Brain microvascular endothelial cell (primary cell): ENCODE measurements at regions not wholly inside any gene's neighbourhood (a gene's known extent, or its start where the extent isn't known, plus 50 kb on each side); places are given as distances from the start of the nearest gene placed in this dataset.

Experiments used
- DNase-seq: peaks from one replicate; pipeline ENCODE4 v3.0.0-alpha.2; 2020
- H3K27ac ChIP-seq: fragments of 250-450 bp; sonication (Bioruptor Pico); 2 replicates; pipeline ENCODE4 v1.5.1; 2020; ENCODE audit warnings: mild to moderate bottlenecking, moderate library complexity
- H3K27me3 ChIP-seq: fragments of 250-450 bp; sonication (Bioruptor Pico); replicated peaks from 2 replicates; pipeline ENCODE4 v1.5.1; 2020; ENCODE audit warnings: mild to moderate bottlenecking
- H3K36me3 ChIP-seq: fragments of 250-450 bp; sonication (Bioruptor Pico); replicated peaks from 2 replicates; pipeline ENCODE4 v1.5.1; 2020; ENCODE audit warnings: mild to moderate bottlenecking
- H3K4me3 ChIP-seq: 2 replicates; pipeline ENCODE4 v1.5.1; 2011; ENCODE audit warnings: low read depth, mild to moderate bottlenecking, control low read depth, low read length, moderate library complexity
- in situ Hi-C: cut with HindIII; loops from 2 replicates; pipeline ENCODE4 v1.10.0; 2017; ENCODE audit warnings: low sequenced_read_pairs, low pct_ligation_motif_present
- TF ChIP-seq, protein P1 (sequence below): IDR thresholded peaks from 2 replicates; pipeline ENCODE4 v1.5.1; 2011; ENCODE audit warnings: low read depth, mild to moderate bottlenecking, moderate library complexity, low read length, control low read depth, inconsistent platforms; ENCODE audit errors: missing control alignments

DNA sequence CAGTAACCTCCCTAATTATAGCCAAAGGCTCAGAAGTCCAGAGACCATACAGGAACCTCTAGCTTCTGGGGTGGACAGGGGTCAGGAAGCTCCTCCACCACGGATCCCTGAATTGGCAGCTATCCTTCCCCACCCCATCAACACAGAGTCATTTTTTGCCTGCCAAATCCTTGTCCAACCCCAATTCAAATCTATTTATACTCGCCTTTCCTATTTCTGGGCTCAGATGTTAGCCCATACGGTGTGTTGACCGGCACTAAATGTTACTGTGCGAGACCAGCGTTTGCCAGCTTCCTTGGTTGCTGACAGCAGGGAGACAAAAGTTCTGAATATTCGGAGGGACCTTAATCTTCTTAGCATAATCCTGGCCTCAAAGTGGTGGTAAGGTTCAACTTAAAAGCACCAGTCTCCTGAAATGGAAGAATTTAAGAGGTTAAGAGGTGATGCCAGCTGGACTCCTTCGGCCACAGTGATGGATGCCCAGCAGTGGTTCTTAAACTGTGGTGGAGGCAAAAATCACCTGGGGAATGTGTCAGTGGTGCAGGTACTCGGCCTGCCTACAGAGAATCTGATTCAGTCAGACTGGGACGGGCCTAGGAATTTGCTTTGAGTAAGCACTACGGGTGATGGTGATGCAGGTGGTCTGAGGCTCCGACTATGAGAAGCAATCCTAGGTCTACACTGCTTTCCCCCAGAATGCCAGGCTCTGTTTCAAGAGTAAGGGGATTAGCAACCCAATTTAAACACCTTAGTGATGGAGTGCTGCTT is 204.8 kb upstream of the MEF2C start:
- in situ Hi-C loops = no loop called here
- Histone ChIP-seq H3K4me3 (no peak overlapping the region), H3K36me3 (no peaks in the 10 kb centered on the region), H3K27me3 (no peaks in the 10 kb centered on the region), H3K27ac (no peak overlapping the region)
- TF ChIP-seq, protein P1, sequence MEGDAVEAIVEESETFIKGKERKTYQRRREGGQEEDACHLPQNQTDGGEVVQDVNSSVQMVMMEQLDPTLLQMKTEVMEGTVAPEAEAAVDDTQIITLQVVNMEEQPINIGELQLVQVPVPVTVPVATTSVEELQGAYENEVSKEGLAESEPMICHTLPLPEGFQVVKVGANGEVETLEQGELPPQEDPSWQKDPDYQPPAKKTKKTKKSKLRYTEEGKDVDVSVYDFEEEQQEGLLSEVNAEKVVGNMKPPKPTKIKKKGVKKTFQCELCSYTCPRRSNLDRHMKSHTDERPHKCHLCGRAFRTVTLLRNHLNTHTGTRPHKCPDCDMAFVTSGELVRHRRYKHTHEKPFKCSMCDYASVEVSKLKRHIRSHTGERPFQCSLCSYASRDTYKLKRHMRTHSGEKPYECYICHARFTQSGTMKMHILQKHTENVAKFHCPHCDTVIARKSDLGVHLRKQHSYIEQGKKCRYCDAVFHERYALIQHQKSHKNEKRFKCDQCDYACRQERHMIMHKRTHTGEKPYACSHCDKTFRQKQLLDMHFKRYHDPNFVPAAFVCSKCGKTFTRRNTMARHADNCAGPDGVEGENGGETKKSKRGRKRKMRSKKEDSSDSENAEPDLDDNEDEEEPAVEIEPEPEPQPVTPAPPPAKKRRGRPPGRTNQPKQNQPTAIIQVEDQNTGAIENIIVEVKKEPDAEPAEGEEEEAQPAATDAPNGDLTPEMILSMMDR = no peak
- DNase-seq = no peak

DNA sequence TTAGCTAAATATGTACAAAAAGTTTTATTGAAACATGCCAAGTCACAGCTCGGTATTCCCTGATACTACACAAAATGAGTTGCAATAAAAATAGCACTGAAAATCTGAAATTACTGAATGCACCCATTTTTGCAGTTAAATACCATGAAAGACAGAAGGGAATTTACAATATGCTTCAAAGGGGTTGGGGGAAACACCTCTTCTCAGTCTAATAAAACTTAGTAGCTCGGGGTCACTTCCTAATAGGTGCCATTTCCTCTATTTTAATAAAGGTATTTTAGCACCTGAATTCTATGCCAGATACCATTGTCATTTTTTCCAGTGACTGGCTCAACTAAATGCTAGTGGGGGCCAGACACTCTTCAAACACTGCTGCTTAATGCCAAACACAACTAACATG is 204.1 kb upstream of the MEF2C start:
- in situ Hi-C loops = no loop called here
- TF ChIP-seq, protein P1 = no peak
- no peak for DNase-seq
- Histone ChIP-seq H3K27me3 (no peaks in the 10 kb centered on the region), H3K4me3 (no peak overlapping the region), H3K27ac (no peak overlapping the region), H3K36me3 (no peaks in the 10 kb centered on the region)

GRCh38 chr5:89086390-89087086 is 203.6 kb upstream of the MEF2C start:
- H3K4me3 ChIP-seq = no peak overlapping the region
- DNase-seq = no peak
- TF ChIP-seq, protein P1 = no peak
- H3K36me3 ChIP-seq = no peaks in the 10 kb centered on the region
- no peaks in the 10 kb centered on the region for H3K27me3 ChIP-seq
- in situ Hi-C loops = no loop called here
- no peak overlapping the region for H3K27ac ChIP-seq

DNA sequence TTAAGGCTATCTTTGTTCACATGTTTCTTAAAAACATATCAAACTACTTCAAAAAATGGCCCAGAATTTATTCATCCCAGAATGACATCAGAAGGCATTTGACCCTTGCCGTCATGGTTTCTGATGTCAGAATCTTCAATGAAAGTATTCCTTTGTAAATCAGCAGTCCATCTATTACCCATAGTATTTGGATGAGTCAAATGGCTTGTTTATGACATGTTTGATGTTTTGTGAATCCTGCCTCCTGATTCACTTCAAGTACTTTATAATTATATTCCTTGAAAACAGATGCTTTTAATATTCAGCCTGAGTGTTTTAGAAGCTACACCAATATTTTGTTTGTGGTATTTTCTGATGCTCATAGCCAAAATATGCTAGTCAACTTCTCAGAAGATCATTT is 200.8 kb upstream of the MEF2C start:
- H3K36me3 ChIP-seq = no peaks in the 10 kb centered on the region
- in situ Hi-C loops = no loop called here
- H3K4me3 ChIP-seq = no peak overlapping the region
- H3K27ac ChIP-seq = no peak overlapping the region
- TF ChIP-seq, protein P1 = no peak
- H3K27me3 ChIP-seq = no peaks in the 10 kb centered on the region
- DNase-seq = peak; percentile 14

- H3K36me3 ChIP-seq = no peaks in the 10 kb centered on the region
- in situ Hi-C loops = no loop called here
- H3K4me3 ChIP-seq = no peak overlapping the region
- no peaks in the 10 kb centered on the region for H3K27me3 ChIP-seq
- TF ChIP-seq, protein P1 = no peak
- no peak overlapping the region for H3K27ac ChIP-seq
- DNase-seq = no peak
These were observed 198.4 kb upstream of the MEF2C start for GRCh38 chr5:89081360-89081759.
